Epithelial cell of proximal tubule (primary cell): ENCODE measurements at regions not wholly inside any gene's neighbourhood (a gene's known extent, or its start where the extent isn't known, plus 50 kb on each side); places are given as distances from the start of the nearest gene placed in this dataset.

Source experiments
- DNase-seq: peaks from one replicate; pipeline ENCODE4 v3.0.0-alpha.2; 2011; ENCODE audit warnings: low read depth
- H3K4me3 ChIP-seq: 2 replicates; pipeline ENCODE4 v1.5.1; 2011; ENCODE audit warnings: low read depth, mild to moderate bottlenecking, low read length
- CTCF ChIP-seq: conservative IDR thresholded peaks from 2 replicates; pipeline ENCODE4 v1.5.1; 2012; ENCODE audit warnings: low read depth, mild to moderate bottlenecking, low read length

- DNase-seq, result no peak
- peak; percentile 21 for TF ChIP-seq CTCF
- no peak overlapping the region for H3K4me3 ChIP-seq
Observed at GRCh38 chr7:20267482-20267881, 50.3 kb upstream of the MACC1 start.

GRCh38 chr7:20268824-20269223 lies 51.6 kb upstream of the MACC1 start:
- no peak for TF ChIP-seq CTCF
- no peak for DNase-seq
- H3K4me3 ChIP-seq, result no peak overlapping the region

- no peak for DNase-seq
- H3K4me3 ChIP-seq, result no peak overlapping the region
- TF ChIP-seq CTCF, result no peak
Observed at GRCh38 chr7:20269726-20270125, 52.5 kb upstream of the MACC1 start.

- TF ChIP-seq CTCF, result no peak
- DNase-seq, result no peak
- no peak overlapping the region for H3K4me3 ChIP-seq
Observed at GRCh38 chr7:20270371-20270770, 53.2 kb upstream of the MACC1 start.

- no peak overlapping the region for H3K4me3 ChIP-seq
- TF ChIP-seq CTCF, result no peak
- no peak for DNase-seq
Observed at GRCh38 chr7:20270867-20271266, 53.7 kb upstream of the MACC1 start.

- H3K4me3 ChIP-seq, result no peak overlapping the region
- no peak for DNase-seq
- no peak for TF ChIP-seq CTCF
Observed at GRCh38 chr7:20275637-20276036, 55.1 kb upstream of the ITGB8 start.

- DNase-seq, result no peak
- no peak overlapping the region for H3K4me3 ChIP-seq
- TF ChIP-seq CTCF, result no peak
Observed at GRCh38 chr7:20276705-20277472, 53.8 kb upstream of the ITGB8 start.
